GM12865 (cell line): ENCODE measurements at regions not wholly inside any gene's neighbourhood (a gene's known extent, or its start where the extent isn't known, plus 50 kb on each side); places are given as distances from the start of the nearest gene placed in this dataset.

Source experiments
- DNase-seq: peaks from one replicate; pipeline ENCODE4 v3.0.0; 2010; ENCODE audit warnings: low read depth
- H3K4me3 ChIP-seq: 2 replicates; pipeline ENCODE4 v1.5.1; 2011; ENCODE audit warnings: mild to moderate bottlenecking, low read depth, low read length, control low read depth
- CTCF ChIP-seq: IDR thresholded peaks from 2 replicates; pipeline ENCODE4 v1.5.1; 2011; ENCODE audit warnings: low read length, control low read depth, low read depth, inconsistent platforms; ENCODE audit not compliant: insufficient read depth; ENCODE audit errors: missing control alignments

- no peak for DNase-seq
- TF ChIP-seq CTCF = no peak
- H3K4me3 ChIP-seq = no peak overlapping the region
These were observed 159.0 kb upstream of the MPHOSPH6 start for GRCh38 chr16:82328881-82329469.

- DNase-seq = no peak
- TF ChIP-seq CTCF = no peak
These were observed 153.1 kb upstream of the MPHOSPH6 start for GRCh38 chr16:82323171-82323570.

GRCh38 chr16:82322177-82322576, 152.2 kb upstream of the MPHOSPH6 start:
- TF ChIP-seq CTCF = no peak
- DNase-seq = no peak
- H3K4me3 ChIP-seq = no peak overlapping the region

More at GRCh38 chr16:82323171-82323570, 153.1 kb upstream of the MPHOSPH6 start:
- no peak overlapping the region for H3K4me3 ChIP-seq

- no peak for TF ChIP-seq CTCF
- no peak for DNase-seq
These were observed 149.0 kb upstream of the MPHOSPH6 start for GRCh38 chr16:82319038-82319437.

DNA sequence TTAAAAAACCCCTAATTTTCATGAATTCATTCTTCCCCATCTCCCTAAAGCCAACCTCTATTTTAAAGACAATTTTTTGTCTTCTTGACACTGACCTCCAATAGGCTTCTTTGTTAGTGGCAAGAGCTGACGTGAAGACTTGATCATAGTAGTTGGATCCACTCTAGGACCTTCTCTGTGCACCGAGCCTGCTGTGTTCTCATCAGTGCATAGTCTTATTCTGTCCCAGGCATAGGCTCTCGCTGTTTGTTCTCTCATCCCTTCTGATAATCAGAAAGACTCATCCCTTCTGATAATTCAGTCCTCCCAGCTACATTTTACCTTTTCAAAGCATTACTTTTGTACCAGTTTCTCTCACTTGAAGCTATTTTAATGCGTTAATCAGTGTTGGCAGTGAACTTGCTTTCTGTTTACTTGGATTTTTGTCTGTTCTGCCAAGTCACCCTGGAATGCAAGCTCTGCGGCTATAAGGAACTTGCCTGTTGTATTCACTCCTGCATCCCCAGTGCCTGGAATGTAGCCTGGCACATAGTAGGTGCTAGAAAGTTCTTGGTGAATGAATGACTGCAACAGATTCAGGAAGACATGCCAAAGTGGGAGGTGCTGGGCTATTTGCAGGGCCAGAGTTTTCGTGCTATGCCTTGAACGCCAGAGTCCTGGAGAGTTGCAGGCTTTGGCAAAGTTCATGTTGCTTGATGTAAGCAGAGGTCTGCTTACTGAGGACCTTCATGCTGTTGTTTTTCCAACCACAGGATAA, 147.6 kb upstream of the MPHOSPH6 start:
- TF ChIP-seq CTCF = no peak
- no peak for DNase-seq
- H3K4me3 ChIP-seq = no peak overlapping the region

More at GRCh38 chr16:82319038-82319437, 149.0 kb upstream of the MPHOSPH6 start:
- no peak overlapping the region for H3K4me3 ChIP-seq

GRCh38 chr16:82313754-82314153, 143.7 kb upstream of the MPHOSPH6 start:
- TF ChIP-seq CTCF = no peak
- no peak overlapping the region for H3K4me3 ChIP-seq
- DNase-seq = no peak

DNA sequence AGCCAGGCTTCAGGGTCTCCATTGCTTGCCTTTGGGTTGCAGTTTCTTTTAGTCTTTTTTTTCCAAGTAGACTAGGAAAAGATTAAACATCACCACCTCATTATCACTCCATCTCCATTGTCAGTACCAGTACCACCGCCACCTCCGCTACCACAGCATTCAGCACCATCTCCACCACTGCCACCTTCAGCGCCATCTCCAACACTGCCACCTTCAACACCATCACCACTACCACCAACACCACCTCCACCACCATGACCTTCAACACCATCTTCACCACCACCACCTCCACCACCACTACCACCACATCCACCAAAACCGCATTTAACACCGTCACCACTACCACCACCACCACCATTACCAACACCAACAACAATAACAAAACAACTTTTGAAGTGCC, 141.5 kb upstream of the MPHOSPH6 start:
- TF ChIP-seq CTCF = no peak
- no peak overlapping the region for H3K4me3 ChIP-seq
- no peak for DNase-seq
